Keratinocyte (primary cell): ENCODE measurements at regions not wholly inside any gene's neighbourhood (a gene's known extent, or its start where the extent isn't known, plus 50 kb on each side); places are given as distances from the start of the nearest gene placed in this dataset.

Experiments
- DNase-seq: peaks from one replicate; pipeline ENCODE4 v3.0.0-alpha.2; 2011; ENCODE audit warnings: low read depth, missing footprints, low spot score
- FAIRE-seq: peaks from 2 replicates; lab custom pipeline; 2011; peaks lifted over from hg19 to GRCh38; lab: Jason Lieb, UNC
- H2AFZ ChIP-seq: 2 replicates; pipeline ENCODE4 v1.6.0; 2012; ENCODE audit warnings: low read length, control low read depth, inconsistent platforms; ENCODE audit not compliant: control insufficient read depth
- H3K27ac ChIP-seq: 2 replicates; pipeline ENCODE4 v1.5.1; 2011; ENCODE audit warnings: low read length; ENCODE audit not compliant: control insufficient read depth, insufficient read depth
- H3K27me3 ChIP-seq: 3 replicates; pipeline ENCODE4 v1.6.0; 2011; ENCODE audit warnings: low read length; ENCODE audit not compliant: control insufficient read depth, insufficient read depth; ENCODE audit errors: extremely low read depth
- H3K36me3 ChIP-seq, 2 experiments: 2 replicates in 1 of 2; 3 replicates in 1 of 2; pipeline ENCODE4 v1.5.1; 2011; ENCODE audit warnings: low read length in 2 of 2, mild to moderate bottlenecking in 1 of 2; ENCODE audit not compliant: control insufficient read depth in 2 of 2, insufficient read depth in 2 of 2; ENCODE audit errors: extremely low read depth in 1 of 2
- H3K4me1 ChIP-seq: 3 replicates; pipeline ENCODE4 v1.5.1; 2011; ENCODE audit warnings: low read length; ENCODE audit not compliant: control insufficient read depth, insufficient read depth; ENCODE audit errors: extremely low read depth
- H3K4me2 ChIP-seq: 3 replicates; pipeline ENCODE4 v1.6.0; 2011; ENCODE audit warnings: low read depth, low read length; ENCODE audit not compliant: control insufficient read depth, insufficient read depth; ENCODE audit errors: extremely low read depth
- H3K4me3 ChIP-seq, 3 experiments: fragments of 200-600 bp in 1 of 3; sonication (generic) in 1 of 3; 2 replicates in 2 of 3; 3 replicates in 1 of 3; pipeline ENCODE4 v1.5.1; 2011 to 2016; ENCODE audit warnings: low read length in 3 of 3, mild to moderate bottlenecking in 3 of 3, control low read depth in 2 of 3, inconsistent platforms in 1 of 3, low read depth in 1 of 3, mixed read lengths in 1 of 3, mixed run types in 1 of 3, moderate library complexity in 1 of 3; ENCODE audit not compliant: control insufficient read depth in 2 of 3, insufficient read depth in 2 of 3; ENCODE audit errors: extremely low read depth in 1 of 3
- H3K79me2 ChIP-seq: 2 replicates; pipeline ENCODE4 v1.6.0; 2012; ENCODE audit warnings: low read length; ENCODE audit not compliant: control insufficient read depth, insufficient read depth
- H3K9ac ChIP-seq: 3 replicates; pipeline ENCODE4 v1.6.0; 2011; ENCODE audit warnings: low read length; ENCODE audit not compliant: control insufficient read depth, insufficient read depth; ENCODE audit errors: extremely low read depth
- H3K9me1 ChIP-seq: 3 replicates; pipeline ENCODE4 v1.6.0; 2011; ENCODE audit warnings: low read length; ENCODE audit not compliant: control insufficient read depth, insufficient read depth; ENCODE audit errors: extremely low read depth
- H3K9me3 ChIP-seq: 2 replicates; pipeline ENCODE4 v1.5.1; 2012; ENCODE audit warnings: low read depth, low read length; ENCODE audit not compliant: control insufficient read depth
- H4K20me1 ChIP-seq: 3 replicates; pipeline ENCODE4 v1.6.0; 2011; ENCODE audit warnings: low read length; ENCODE audit not compliant: control insufficient read depth, insufficient read depth; ENCODE audit errors: extremely low read depth
- CTCF ChIP-seq, 3 experiments: IDR thresholded peaks in 1 of 3; conservative IDR thresholded peaks in 1 of 3; optimal IDR thresholded peaks in 1 of 3; 2 replicates in 2 of 3; 3 replicates in 1 of 3; pipeline versions ENCODE3 to v1.5.1; 2011; ENCODE audit warnings: low read length in 3 of 3, mild to moderate bottlenecking in 3 of 3, moderate library complexity in 2 of 3, control low read depth in 1 of 3, inconsistent platforms in 1 of 3; ENCODE audit not compliant: insufficient read depth in 2 of 3; ENCODE audit errors: extremely low read depth in 1 of 3
- EZH2 ChIP-seq: IDR thresholded peaks from one replicate; pipeline ENCODE4 v1.6.1; 2012; ENCODE audit warnings: inconsistent platforms, mild to moderate bottlenecking, low read length, moderate library complexity
- dilution Hi-C: fragments of 300-500 bp; cut with MboI; formaldehyde crosslinking; loops from one replicate; pipeline ENCODE4 v1.7.0; 2020; ENCODE audit warnings: low sequenced_read_pairs; ENCODE audit not compliant: extremely low pct_ligation_motif_present

- no peak overlapping the region for H3K4me2 ChIP-seq
- H2AFZ ChIP-seq, result no peak overlapping the region
- no peaks in the 10 kb centered on the region for H3K4me1 ChIP-seq
- no peak overlapping the region for H3K27ac ChIP-seq
- no peaks in the 10 kb centered on the region for H4K20me1 ChIP-seq
- no peak overlapping the region for H3K9ac ChIP-seq
- H3K27me3 ChIP-seq, result no peaks in the 10 kb centered on the region
- FAIRE-seq, result no peak
- dilution Hi-C loops, result no loop called here
- no peaks in the 10 kb centered on the region for H3K9me1 ChIP-seq
- no peak overlapping the region for H3K4me3 ChIP-seq
- no peak for DNase-seq
- TF ChIP-seq CTCF (optimal IDR thresholded peaks at IDR 0.05 in 1 of 3, IDR thresholded peaks at IDR 0.05 in 1 of 3, conservative IDR thresholded peaks at IDR 0.05 in 1 of 3; ENCODE audit: extremely low read depth in 1 of 3, insufficient read depth in 2 of 3, low read length in 3 of 3), result no peak
- no peak for TF ChIP-seq EZH2
- H3K79me2 ChIP-seq, result no peaks in the 10 kb centered on the region
- no peaks in the 10 kb centered on the region for H3K9me3 ChIP-seq
- no peaks in the 10 kb centered on the region for H3K36me3 ChIP-seq
These were observed 131.6 kb upstream of the DLGAP1 start for GRCh38 chr18:4586731-4587130.

- Histone ChIP-seq H3K4me1 (no peaks in the 10 kb centered on the region), H3K4me2 (no peak overlapping the region), H2AFZ (no peak overlapping the region), H3K9me1 (no peaks in the 10 kb centered on the region), H3K36me3 (no peaks in the 10 kb centered on the region), H3K9me3 (no peaks in the 10 kb centered on the region), H4K20me1 (no peaks in the 10 kb centered on the region), H3K4me3 (no peak overlapping the region), H3K79me2 (no peaks in the 10 kb centered on the region), H3K27me3 (no peaks in the 10 kb centered on the region), H3K9ac (no peak overlapping the region), H3K27ac (no peak overlapping the region)
- TF ChIP-seq EZH2 (no peak), CTCF (optimal IDR thresholded peaks at IDR 0.05 in 1 of 3, IDR thresholded peaks at IDR 0.05 in 1 of 3, conservative IDR thresholded peaks at IDR 0.05 in 1 of 3; ENCODE audit: extremely low read depth in 1 of 3, insufficient read depth in 2 of 3, low read length in 3 of 3) (no peak)
- DNase-seq (no peak), FAIRE-seq (no peak)
- dilution Hi-C loops, result no loop called here
These were observed 127.6 kb upstream of the DLGAP1 start for GRCh38 chr18:4582431-4583335.
